ENCODE measurements at regions not wholly inside any gene's neighbourhood (a gene's known extent, or its start where the extent isn't known, plus 50 kb on each side); places are given as distances from the start of the nearest gene placed in this dataset.

DNA sequence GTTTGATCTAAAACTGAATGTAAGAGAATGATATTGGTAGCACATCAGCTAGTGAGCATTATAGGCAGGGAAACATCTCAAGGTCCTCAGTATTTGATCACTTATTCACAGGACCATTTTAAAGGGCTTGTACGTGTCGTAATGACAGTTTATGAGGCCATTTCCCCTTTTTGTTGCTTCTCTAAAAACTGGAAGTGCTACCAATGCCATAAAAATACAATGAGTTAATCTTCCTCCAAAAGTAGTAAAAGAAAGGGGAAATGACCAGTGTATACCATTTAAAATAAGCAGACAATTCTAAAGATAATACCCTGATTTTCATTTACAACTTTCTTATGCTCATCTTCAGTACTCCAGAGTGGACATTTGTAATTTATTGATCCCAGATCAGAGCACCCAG is 285.8 kb upstream of the PCSK5 start:
- no peak overlapping the region for H3K4me2 ChIP-seq (ENCODE audit: insufficient read depth, low read length)
- dilution Hi-C loops (cut with MboI; ENCODE audit: extremely low pct_ligation_motif_present, low sequenced_read_pairs) (no loop called here), intact Hi-C loops (cut with micrococcal nuclease) (no loop called here)
- H3K79me2 ChIP-seq (ENCODE audit: control insufficient read depth, insufficient read depth, low read length) = no peaks in the 10 kb centered on the region
- no peak overlapping the region for H3K9ac ChIP-seq (replicated peaks; ENCODE audit: extremely low read depth, insufficient read depth, low read length)
- no peak for FAIRE-seq
- DNase-seq (ENCODE audit: low read depth, low spot score) = no peak
- no TSS peak for BruUV-seq (replicated peaks)
- H3K36me3 ChIP-seq (ENCODE audit: control insufficient read depth in 2 of 2, extremely low read depth in 1 of 2, insufficient read depth in 2 of 2, low read length in 2 of 2) = no peaks in the 10 kb centered on the region
- no peaks in the 10 kb centered on the region for H3K9me3 ChIP-seq (replicated peaks; ENCODE audit: control insufficient read depth, insufficient read depth, low read length)
- no peak overlapping the region for H2AFZ ChIP-seq (ENCODE audit: low read depth, low read length)
- CTCF ChIA-PET = no interaction called here
- no peaks in the 10 kb centered on the region for H3K27me3 ChIP-seq (ENCODE audit: control insufficient read depth in 2 of 2, insufficient read depth in 2 of 2, low read length in 2 of 2)
- no peaks in the 10 kb centered on the region for H3K9me1 ChIP-seq (replicated peaks; ENCODE audit: control insufficient read depth, extremely low read depth, insufficient read depth, low read length)
- TF ChIP-seq FOS (IDR thresholded peaks at IDR 0.05; ENCODE audit: borderline replicate concordance, insufficient read depth, low read length) (no peak), EZH2 (IDR thresholded peaks at IDR 0.05; ENCODE audit: borderline replicate concordance, low read depth, low read length, severe bottlenecking) (no peak), MAX (IDR thresholded peaks at IDR 0.05; ENCODE audit: insufficient read depth, insufficient read length) (no peak), POLR2A (IDR thresholded peaks at IDR 0.05; ENCODE audit: low read depth, low read length) (no peak), GATA2 (IDR thresholded peaks at IDR 0.05; ENCODE audit: insufficient read depth, insufficient read length, low read depth, low read length) (no peak), MYC (IDR thresholded peaks at IDR 0.05; ENCODE audit: low read depth, low read length) (no peak), JUN (IDR thresholded peaks at IDR 0.05; ENCODE audit: borderline replicate concordance, insufficient read depth, insufficient read length, low read depth) (no peak), POLR2AphosphoS5 (IDR thresholded peaks at IDR 0.05; ENCODE audit: insufficient read depth, low read depth, low read length) (no peak)
- TF ChIP-seq, protein P1, sequence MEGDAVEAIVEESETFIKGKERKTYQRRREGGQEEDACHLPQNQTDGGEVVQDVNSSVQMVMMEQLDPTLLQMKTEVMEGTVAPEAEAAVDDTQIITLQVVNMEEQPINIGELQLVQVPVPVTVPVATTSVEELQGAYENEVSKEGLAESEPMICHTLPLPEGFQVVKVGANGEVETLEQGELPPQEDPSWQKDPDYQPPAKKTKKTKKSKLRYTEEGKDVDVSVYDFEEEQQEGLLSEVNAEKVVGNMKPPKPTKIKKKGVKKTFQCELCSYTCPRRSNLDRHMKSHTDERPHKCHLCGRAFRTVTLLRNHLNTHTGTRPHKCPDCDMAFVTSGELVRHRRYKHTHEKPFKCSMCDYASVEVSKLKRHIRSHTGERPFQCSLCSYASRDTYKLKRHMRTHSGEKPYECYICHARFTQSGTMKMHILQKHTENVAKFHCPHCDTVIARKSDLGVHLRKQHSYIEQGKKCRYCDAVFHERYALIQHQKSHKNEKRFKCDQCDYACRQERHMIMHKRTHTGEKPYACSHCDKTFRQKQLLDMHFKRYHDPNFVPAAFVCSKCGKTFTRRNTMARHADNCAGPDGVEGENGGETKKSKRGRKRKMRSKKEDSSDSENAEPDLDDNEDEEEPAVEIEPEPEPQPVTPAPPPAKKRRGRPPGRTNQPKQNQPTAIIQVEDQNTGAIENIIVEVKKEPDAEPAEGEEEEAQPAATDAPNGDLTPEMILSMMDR (IDR thresholded peaks at IDR 0.05; ENCODE audit: extremely low read depth in 1 of 2, insufficient read depth in 1 of 2, low read depth in 1 of 2, low read length in 2 of 2) = no peak
- no peaks in the 10 kb centered on the region for H3K4me1 ChIP-seq (ENCODE audit: control insufficient read depth, extremely low read depth, insufficient read depth, low read length)
- no peak overlapping the region for H3K27ac ChIP-seq (ENCODE audit: insufficient read depth, low read depth, low read length)
- POLR2A ChIA-PET = no interaction called here
- no peaks in the 10 kb centered on the region for H4K20me1 ChIP-seq (replicated peaks; ENCODE audit: control insufficient read depth, extremely low read depth, insufficient read depth, low read length)
- H3K4me3 ChIP-seq (replicated peaks in 1 of 3; ENCODE audit: insufficient read depth in 1 of 3, low read depth in 1 of 3, low read length in 3 of 3) = no peak overlapping the region
